ENCODE measurements at regions not wholly inside any gene's neighbourhood (a gene's known extent, or its start where the extent isn't known, plus 50 kb on each side); places are given as distances from the start of the nearest gene placed in this dataset.

- no peak for TF ChIP-seq CTCF (conservative IDR thresholded peaks at IDR 0.05; ENCODE audit: low read depth, low read length)
- no peak for DNase-seq (ENCODE audit: low read depth)
- no peak overlapping the region for H3K4me3 ChIP-seq (ENCODE audit: low read length)
Observed at GRCh38 chr5:39604491-39604890, 179.7 kb upstream of the DAB2 start.

GRCh38 chr5:39599721-39600431, 175.1 kb upstream of the DAB2 start:
- H3K4me3 ChIP-seq (ENCODE audit: low read length): no peak overlapping the region
- DNase-seq (ENCODE audit: low read depth): no peak
- peak; percentile 56 for TF ChIP-seq CTCF (conservative IDR thresholded peaks at IDR 0.05; ENCODE audit: low read depth, low read length)

GRCh38 chr5:39598661-39599248, 174.0 kb upstream of the DAB2 start:
- no peak for TF ChIP-seq CTCF (conservative IDR thresholded peaks at IDR 0.05; ENCODE audit: low read depth, low read length)
- no peak overlapping the region for H3K4me3 ChIP-seq (ENCODE audit: low read length)
- no peak for DNase-seq (ENCODE audit: low read depth)

- H3K4me3 ChIP-seq (ENCODE audit: low read length): no peak overlapping the region
- no peak for DNase-seq (ENCODE audit: low read depth)
- no peak for TF ChIP-seq CTCF (conservative IDR thresholded peaks at IDR 0.05; ENCODE audit: low read depth, low read length)
Observed at GRCh38 chr5:39588179-39588578, 163.4 kb upstream of the DAB2 start.

GRCh38 chr5:39587675-39588074, 162.9 kb upstream of the DAB2 start:
- TF ChIP-seq CTCF (conservative IDR thresholded peaks at IDR 0.05; ENCODE audit: low read depth, low read length): no peak
- no peak for DNase-seq (ENCODE audit: low read depth)

GRCh38 chr5:39586185-39586584, 161.4 kb upstream of the DAB2 start:
- no peak for DNase-seq (ENCODE audit: low read depth)
- H3K4me3 ChIP-seq (ENCODE audit: low read length): no peak overlapping the region
- TF ChIP-seq CTCF (conservative IDR thresholded peaks at IDR 0.05; ENCODE audit: low read depth, low read length): no peak

More at GRCh38 chr5:39587675-39588074, 162.9 kb upstream of the DAB2 start:
- no peak overlapping the region for H3K4me3 ChIP-seq (ENCODE audit: low read length)

GRCh38 chr5:39584927-39585326, 160.1 kb upstream of the DAB2 start:
- H3K4me3 ChIP-seq (ENCODE audit: low read length): no peak overlapping the region
- TF ChIP-seq CTCF (conservative IDR thresholded peaks at IDR 0.05; ENCODE audit: low read depth, low read length): no peak
- DNase-seq (ENCODE audit: low read depth): peak; percentile 73

All from retinal pigment epithelial cell (primary cell).